HepG2 (cell line): ENCODE measurements at regions not wholly inside any gene's neighbourhood (a gene's known extent, or its start where the extent isn't known, plus 50 kb on each side); places are given as distances from the start of the nearest gene placed in this dataset.

ENCODE experiments used
- ATAC-seq: fragments of 200-7000 bp; cut with Tn5 transposase; 3 replicates; pipeline ENCODE4 v1.9.1; 2020; ENCODE audit warnings: mild to moderate bottlenecking, moderate library complexity
- BruUV-seq: library from RNA; stranded (reverse); fragments of 400-500 nt; replicated peaks from 2 replicates; lab custom pipeline; 2021; lab: Mats Ljungman, UMichigan
- CTCF ChIA-PET: fragments of 300-600 bp; formaldehyde crosslinking; extraction: SDS; loops from one replicate; lab custom pipeline; 2021; ENCODE audit warnings: low total read pairs, inconsistent platforms, low intra/inter-chr PET ratio; lab: Yijun Ruan, JAX
- POLR2A ChIA-PET: fragments of 350-600 bp; sonication (Branson Sonifier 250); formaldehyde crosslinking; loops from one replicate; lab custom pipeline; 2020; ENCODE audit warnings: antibody characterized with exemption, inconsistent platforms; lab: Yijun Ruan, JAX
- DNase-seq: peaks from one replicate; pipeline ENCODE4 v3.0.0-alpha.2; 2015; ENCODE audit warnings: low spot score
- FAIRE-seq: peaks from 3 replicates; lab custom pipeline; 2011; peaks lifted over from hg19 to GRCh38; lab: Jason Lieb, UNC
- H2AFZ ChIP-seq: one replicate; pipeline ENCODE4 v1.6.1; 2011; ENCODE audit warnings: low read length, inconsistent platforms
- H3K27ac ChIP-seq: fragments of 300-600 bp; 3 replicates; pipeline ENCODE4 v1.8.0; 2011; ENCODE audit warnings: mixed run types, mild to moderate bottlenecking, mixed read lengths, low read length, inconsistent platforms; ENCODE audit not compliant: insufficient read depth; ENCODE audit errors: extremely low read length
- H3K27me3 ChIP-seq, 2 experiments: fragments of 200-600 bp in 1 of 2; 2 replicates in 1 of 2; 3 replicates in 1 of 2; pipeline versions ENCODE4 v1.6.0 to v1.8.0; 2011; ENCODE audit warnings: low read length in 2 of 2, mild to moderate bottlenecking in 2 of 2, moderate library complexity in 2 of 2, inconsistent platforms in 1 of 2; ENCODE audit not compliant: insufficient read depth in 2 of 2, control insufficient read depth in 1 of 2
- H3K36me3 ChIP-seq, 2 experiments: fragments of 200-600 bp in 1 of 2; replicated peaks in 1 of 2; 2 replicates in 1 of 2; 3 replicates in 1 of 2; pipeline versions ENCODE4 v1.5.1 to v1.8.0; 2011; ENCODE audit warnings: low read length in 2 of 2, inconsistent platforms in 1 of 2; ENCODE audit not compliant: insufficient read depth in 2 of 2, control insufficient read depth in 1 of 2
- H3K4me1 ChIP-seq: 2 replicates; pipeline ENCODE4 v1.5.1; 2012; ENCODE audit warnings: low read length, inconsistent platforms; ENCODE audit not compliant: insufficient read depth
- H3K4me2 ChIP-seq: 2 replicates; pipeline ENCODE4 v1.6.0; 2011; ENCODE audit warnings: low read depth, low read length, inconsistent platforms
- H3K4me3 ChIP-seq, 3 experiments: fragments of 200-600 bp in 1 of 3; sonication (generic), shearing (Covaris generic) in 1 of 3; replicated peaks in 1 of 3; 2 replicates each; pipeline ENCODE4 v1.5.1; 2011 to 2016; ENCODE audit warnings: low read length in 3 of 3, inconsistent platforms in 2 of 3, low read depth in 2 of 3, mild to moderate bottlenecking in 2 of 3, control low read depth in 1 of 3, mixed read lengths in 1 of 3; ENCODE audit not compliant: insufficient read depth in 1 of 3
- H3K79me2 ChIP-seq: one replicate; pipeline ENCODE4 v1.6.1; 2011; ENCODE audit warnings: low read length, inconsistent platforms; ENCODE audit not compliant: insufficient read depth
- H3K9ac ChIP-seq: 2 replicates; pipeline ENCODE4 v1.6.0; 2011; ENCODE audit warnings: mild to moderate bottlenecking, low read depth, low read length, inconsistent platforms; ENCODE audit not compliant: insufficient read depth
- H3K9me3 ChIP-seq: 2 replicates; pipeline ENCODE4 v1.5.1; 2012; ENCODE audit warnings: mild to moderate bottlenecking, low read length
- H4K20me1 ChIP-seq: 2 replicates; pipeline ENCODE4 v1.6.0; 2011; ENCODE audit warnings: inconsistent platforms, mild to moderate bottlenecking, low read length, moderate library complexity; ENCODE audit not compliant: insufficient read depth
- ATF6 ChIP-seq: sonication (generic); formaldehyde crosslinking; conservative IDR thresholded peaks from 2 replicates; pipeline ENCODE4 v1.4.0; 2020; ENCODE audit warnings: missing genetic modification reagents
- CHD2 ChIP-seq: IDR thresholded peaks from 2 replicates; pipeline ENCODE4 v1.6.1; 2011; ENCODE audit warnings: low read depth, low read length, improper control_type of control experiment
- DRAP1 ChIP-seq: IDR thresholded peaks from 2 replicates; pipeline ENCODE4 v1.6.1; 2016; ENCODE audit warnings: missing genetic modification reagents, missing compliant biosample characterization
- FOXP1 ChIP-seq, 2 experiments: fragments of 450-650 bp in 1 of 2; IDR thresholded peaks; 2 replicates each; pipeline ENCODE4 v1.6.1; 2017 to 2018; ENCODE audit warnings: antibody characterized with exemption in 1 of 2
- MLX ChIP-seq: IDR thresholded peaks from 2 replicates; pipeline ENCODE4 v1.6.1; 2016
- MYNN ChIP-seq: sonication (generic); formaldehyde crosslinking; IDR thresholded peaks from 2 replicates; pipeline ENCODE4 v1.4.0; 2020; ENCODE audit warnings: mild to moderate bottlenecking, low read depth, missing genetic modification reagents
- NFRKB ChIP-seq: fragments of 450-650 bp; IDR thresholded peaks from 2 replicates; pipeline ENCODE4 v1.6.1; 2017
- RXRA ChIP-seq: sonication (generic); formaldehyde crosslinking; IDR thresholded peaks from 2 replicates; pipeline ENCODE4 v1.5.1; 2020; ENCODE audit warnings: missing genetic modification reagents
- THAP9 ChIP-seq: sonication (generic); formaldehyde crosslinking; IDR thresholded peaks from 2 replicates; pipeline ENCODE4; 2020; ENCODE audit warnings: missing genetic modification reagents, mild to moderate bottlenecking, borderline replicate concordance
- ZBTB7A ChIP-seq: sonication (generic); formaldehyde crosslinking; IDR thresholded peaks from 2 replicates; pipeline ENCODE4 v1.8.0; 2022; ENCODE audit warnings: mild to moderate bottlenecking, missing genetic modification reagents
- ZIK1 ChIP-seq: sonication (generic); formaldehyde crosslinking; IDR thresholded peaks from 2 replicates; pipeline ENCODE4 v1.5.0; 2020; ENCODE audit warnings: mild to moderate bottlenecking, low read depth, missing genetic modification reagents, borderline replicate concordance
- WGBS: methylation state at CpG from one replicate; pipeline ENCODE4 v1.1.6; 2017; ENCODE audit warnings: low lambda C conversion rate; 5-methylcytosine and 5-hydroxymethylcytosine counted together
- in situ Hi-C: cut with HindIII; loops from 2 replicates; pipeline ENCODE4 v1.10.0; 2017; ENCODE audit warnings: low pct_unique_long_range_greater_than_20kb; ENCODE audit not compliant: extremely low pct_ligation_motif_present
- intact Hi-C: fragments of 100-400 bp; cut with micrococcal nuclease; formaldehyde crosslinking; loops from one replicate; pipeline ENCODE4 v1.10.0; 2022; ENCODE audit not compliant: unreplicated experiment
- TF ChIP-seq, protein P1 (sequence below): sonication (generic); formaldehyde crosslinking; IDR thresholded peaks from 2 replicates; pipeline ENCODE4 v1.4.0; 2020; ENCODE audit warnings: low read depth, mild to moderate bottlenecking, missing genetic modification reagents
- TF ChIP-seq, protein P2 (sequence below): sonication (generic); formaldehyde crosslinking; IDR thresholded peaks from 2 replicates; pipeline ENCODE4 v1.4.0; 2020; ENCODE audit warnings: mild to moderate bottlenecking, missing genetic modification reagents, borderline replicate concordance

DNA sequence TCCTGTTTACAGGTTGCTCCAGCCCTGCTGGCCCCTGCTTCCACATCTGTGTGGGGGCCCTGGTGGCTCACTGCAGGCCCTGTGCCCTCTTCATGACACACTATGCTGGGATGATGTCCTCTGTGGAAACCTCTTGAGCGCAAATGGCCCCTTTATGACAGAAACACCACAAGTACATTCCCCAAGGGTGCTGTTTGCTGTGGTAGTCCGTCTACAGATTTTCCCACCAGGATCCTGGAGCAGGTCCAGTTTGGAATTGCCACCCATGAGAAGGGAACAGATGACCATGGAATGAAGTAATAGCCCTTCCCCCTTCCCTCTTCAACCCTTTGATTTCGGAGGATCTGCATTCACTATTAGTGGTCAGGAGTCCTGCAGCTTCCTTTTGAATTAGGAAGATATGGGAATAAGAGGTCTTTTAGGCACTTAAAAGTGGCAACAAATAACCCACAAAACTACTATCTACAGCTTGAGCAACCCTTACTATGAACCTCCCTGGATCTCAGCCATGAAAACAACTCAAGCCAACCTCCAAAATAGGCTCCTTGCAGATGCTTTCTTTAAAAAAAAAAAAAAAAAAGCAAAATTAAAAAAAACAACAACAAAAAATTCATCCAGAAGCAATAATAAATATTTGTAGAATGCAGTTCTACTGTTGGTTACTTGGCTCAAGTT lies 121.9 kb upstream of the TSPAN2 start:
- POLR2A ChIA-PET = no interaction called here
- in situ Hi-C loops (no loop called here), intact Hi-C loops (no loop called here)
- WGBS = 25% methylated on average over 1 of the region's 3 CpGs
- CTCF ChIA-PET = no interaction called here
- no peaks in the 10 kb centered on the region for H3K79me2 ChIP-seq
- no peak overlapping the region for H3K27ac ChIP-seq
- H3K4me1 ChIP-seq = no peaks in the 10 kb centered on the region
- no peak for ATAC-seq
- DNase-seq = no peak
- no peak overlapping the region for H3K4me2 ChIP-seq
- no peaks in the 10 kb centered on the region for H3K36me3 ChIP-seq
- H3K4me3 ChIP-seq = no peak overlapping the region
- H4K20me1 ChIP-seq = no peaks in the 10 kb centered on the region
- H3K9ac ChIP-seq = no peak overlapping the region
- no peaks in the 10 kb centered on the region for H3K27me3 ChIP-seq
- no peak for FAIRE-seq
- no TSS peak for BruUV-seq
- H3K9me3 ChIP-seq = no peaks in the 10 kb centered on the region
- H2AFZ ChIP-seq = no peak overlapping the region
- no peak for TF ChIP-seq RXRA (CRISPR knock-in tag)
- no peak for TF ChIP-seq ZIK1 (CRISPR knock-in tag)
- no peak for TF ChIP-seq NFRKB
- TF ChIP-seq MLX (CRISPR knock-in tag) = no peak
- no peak for TF ChIP-seq DRAP1
- TF ChIP-seq, protein P1, sequence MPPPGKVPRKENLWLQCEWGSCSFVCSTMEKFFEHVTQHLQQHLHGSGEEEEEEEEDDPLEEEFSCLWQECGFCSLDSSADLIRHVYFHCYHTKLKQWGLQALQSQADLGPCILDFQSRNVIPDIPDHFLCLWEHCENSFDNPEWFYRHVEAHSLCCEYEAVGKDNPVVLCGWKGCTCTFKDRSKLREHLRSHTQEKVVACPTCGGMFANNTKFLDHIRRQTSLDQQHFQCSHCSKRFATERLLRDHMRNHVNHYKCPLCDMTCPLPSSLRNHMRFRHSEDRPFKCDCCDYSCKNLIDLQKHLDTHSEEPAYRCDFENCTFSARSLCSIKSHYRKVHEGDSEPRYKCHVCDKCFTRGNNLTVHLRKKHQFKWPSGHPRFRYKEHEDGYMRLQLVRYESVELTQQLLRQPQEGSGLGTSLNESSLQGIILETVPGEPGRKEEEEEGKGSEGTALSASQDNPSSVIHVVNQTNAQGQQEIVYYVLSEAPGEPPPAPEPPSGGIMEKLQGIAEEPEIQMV = no peak
- TF ChIP-seq, protein P2, sequence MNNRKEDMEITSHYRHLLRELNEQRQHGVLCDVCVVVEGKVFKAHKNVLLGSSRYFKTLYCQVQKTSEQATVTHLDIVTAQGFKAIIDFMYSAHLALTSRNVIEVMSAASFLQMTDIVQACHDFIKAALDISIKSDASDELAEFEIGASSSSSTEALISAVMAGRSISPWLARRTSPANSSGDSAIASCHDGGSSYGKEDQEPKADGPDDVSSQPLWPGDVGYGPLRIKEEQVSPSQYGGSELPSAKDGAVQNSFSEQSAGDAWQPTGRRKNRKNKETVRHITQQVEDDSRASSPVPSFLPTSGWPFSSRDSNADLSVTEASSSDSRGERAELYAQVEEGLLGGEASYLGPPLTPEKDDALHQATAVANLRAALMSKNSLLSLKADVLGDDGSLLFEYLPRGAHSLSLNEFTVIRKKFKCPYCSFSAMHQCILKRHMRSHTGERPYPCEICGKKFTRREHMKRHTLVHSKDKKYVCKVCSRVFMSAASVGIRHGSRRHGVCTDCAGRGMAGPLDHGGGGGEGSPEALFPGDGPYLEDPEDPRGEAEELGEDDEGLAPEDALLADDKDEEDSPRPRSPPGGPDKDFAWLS (CRISPR knock-in tag) = no peak
- TF ChIP-seq FOXP1 (IDR thresholded peaks at IDR 0.05) = no peak
- TF ChIP-seq FOXP1 (CRISPR knock-in tag; IDR thresholded peaks at IDR 0.05) = no peak
- no peak for TF ChIP-seq ZBTB7A (CRISPR knock-in tag)
- TF ChIP-seq THAP9 = no peak
- no peak for TF ChIP-seq MYNN
- no peak for TF ChIP-seq CHD2
- no peak for TF ChIP-seq ATF6 (CRISPR knock-in tag)
